H1 (cell line): ENCODE measurements at regions not wholly inside any gene's neighbourhood (a gene's known extent, or its start where the extent isn't known, plus 50 kb on each side); places are given as distances from the start of the nearest gene placed in this dataset.
"Not testable (repeated sequence)": the region's sequence is repeated elsewhere in the genome, so short reads cannot be mapped to it uniquely, and the experiment has no call there.

Experiments
- JUND ChIP-seq: IDR thresholded peaks from 2 replicates; pipeline ENCODE4 v1.6.1; 2011; ENCODE audit warnings: mild to moderate bottlenecking, improper control_type of control experiment, low read length
- POLR2A ChIP-seq, 2 experiments: IDR thresholded peaks; 1 replicate in 1 of 2; 2 replicates in 1 of 2; pipeline ENCODE4 v1.6.1; 2011; ENCODE audit warnings: low read depth in 2 of 2, low read length in 2 of 2, mild to moderate bottlenecking in 2 of 2; ENCODE audit errors: control extremely low read depth in 1 of 2
- SIN3A ChIP-seq, 2 experiments: IDR thresholded peaks in 1 of 2; conservative IDR thresholded peaks in 1 of 2; 2 replicates each; pipeline ENCODE4 v1.6.1; 2011 to 2012; ENCODE audit warnings: low read length in 2 of 2, improper control_type of control experiment in 1 of 2, low read depth in 1 of 2, mild to moderate bottlenecking in 1 of 2
- TAF1 ChIP-seq: IDR thresholded peaks from 2 replicates; pipeline ENCODE4 v1.6.1; 2011; ENCODE audit warnings: mild to moderate bottlenecking, low read depth, low read length
- YY1 ChIP-seq: IDR thresholded peaks from 2 replicates; pipeline ENCODE4 v1.6.1; 2011; ENCODE audit warnings: low read depth, mild to moderate bottlenecking, low read length
- ZNF274 ChIP-seq: IDR thresholded peaks from 2 replicates; pipeline ENCODE4 v1.7.0; 2012; ENCODE audit warnings: low read length, borderline replicate concordance; ENCODE audit errors: extremely low read depth
- TF ChIP-seq, protein P1 (sequence below), 3 experiments: IDR thresholded peaks; 1 replicate in 2 of 3; 2 replicates in 1 of 3; pipeline versions ENCODE4 v1.5.1 to v1.6.1; 2011; ENCODE audit warnings: low read length in 3 of 3, mild to moderate bottlenecking in 3 of 3, inconsistent platforms in 2 of 3, low read depth in 1 of 3, moderate library complexity in 1 of 3; ENCODE audit not compliant: insufficient read depth in 1 of 3; ENCODE audit errors: control extremely low read depth in 1 of 3
- TF ChIP-seq, protein P2 (sequence below): IDR thresholded peaks from 2 replicates; pipeline ENCODE4 v1.6.1; 2012; ENCODE audit warnings: low read length, inconsistent platforms

DNA sequence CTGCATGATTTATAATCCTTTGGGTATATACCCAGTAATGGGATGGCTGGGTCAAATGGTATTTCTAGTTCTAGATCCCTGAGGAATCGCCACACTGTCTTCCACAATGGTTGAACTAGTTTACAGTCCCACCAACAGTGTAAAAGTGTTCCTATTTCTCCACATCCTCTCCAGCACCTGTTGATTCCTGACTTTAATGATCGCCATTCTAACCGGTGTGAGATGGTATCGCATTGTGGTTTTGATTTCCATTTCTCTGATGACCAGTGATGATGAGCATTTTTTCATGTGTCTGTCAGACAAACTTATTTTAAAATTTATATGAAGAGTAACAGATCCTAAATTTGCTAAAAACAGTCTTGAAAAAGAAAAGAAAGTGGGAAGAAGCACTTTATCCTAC is 197.7 kb downstream of the FGFR2 start:
- TF ChIP-seq, protein P1, sequence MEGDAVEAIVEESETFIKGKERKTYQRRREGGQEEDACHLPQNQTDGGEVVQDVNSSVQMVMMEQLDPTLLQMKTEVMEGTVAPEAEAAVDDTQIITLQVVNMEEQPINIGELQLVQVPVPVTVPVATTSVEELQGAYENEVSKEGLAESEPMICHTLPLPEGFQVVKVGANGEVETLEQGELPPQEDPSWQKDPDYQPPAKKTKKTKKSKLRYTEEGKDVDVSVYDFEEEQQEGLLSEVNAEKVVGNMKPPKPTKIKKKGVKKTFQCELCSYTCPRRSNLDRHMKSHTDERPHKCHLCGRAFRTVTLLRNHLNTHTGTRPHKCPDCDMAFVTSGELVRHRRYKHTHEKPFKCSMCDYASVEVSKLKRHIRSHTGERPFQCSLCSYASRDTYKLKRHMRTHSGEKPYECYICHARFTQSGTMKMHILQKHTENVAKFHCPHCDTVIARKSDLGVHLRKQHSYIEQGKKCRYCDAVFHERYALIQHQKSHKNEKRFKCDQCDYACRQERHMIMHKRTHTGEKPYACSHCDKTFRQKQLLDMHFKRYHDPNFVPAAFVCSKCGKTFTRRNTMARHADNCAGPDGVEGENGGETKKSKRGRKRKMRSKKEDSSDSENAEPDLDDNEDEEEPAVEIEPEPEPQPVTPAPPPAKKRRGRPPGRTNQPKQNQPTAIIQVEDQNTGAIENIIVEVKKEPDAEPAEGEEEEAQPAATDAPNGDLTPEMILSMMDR (IDR thresholded peaks at IDR 0.05; ENCODE audit: control extremely low read depth in 1 of 3, insufficient read depth in 1 of 3, low read depth in 1 of 3, low read length in 3 of 3): not testable (repeated sequence)
- not testable (repeated sequence) for TF ChIP-seq POLR2A (IDR thresholded peaks at IDR 0.05; ENCODE audit: control extremely low read depth in 1 of 2, low read depth in 2 of 2, low read length in 2 of 2); TAF1; SIN3A (conservative IDR thresholded peaks at IDR 0.05 in 1 of 2, IDR thresholded peaks at IDR 0.05 in 1 of 2; ENCODE audit: low read depth in 1 of 2, low read length in 2 of 2); ZNF274; JUND; YY1
- TF ChIP-seq, protein P2, sequence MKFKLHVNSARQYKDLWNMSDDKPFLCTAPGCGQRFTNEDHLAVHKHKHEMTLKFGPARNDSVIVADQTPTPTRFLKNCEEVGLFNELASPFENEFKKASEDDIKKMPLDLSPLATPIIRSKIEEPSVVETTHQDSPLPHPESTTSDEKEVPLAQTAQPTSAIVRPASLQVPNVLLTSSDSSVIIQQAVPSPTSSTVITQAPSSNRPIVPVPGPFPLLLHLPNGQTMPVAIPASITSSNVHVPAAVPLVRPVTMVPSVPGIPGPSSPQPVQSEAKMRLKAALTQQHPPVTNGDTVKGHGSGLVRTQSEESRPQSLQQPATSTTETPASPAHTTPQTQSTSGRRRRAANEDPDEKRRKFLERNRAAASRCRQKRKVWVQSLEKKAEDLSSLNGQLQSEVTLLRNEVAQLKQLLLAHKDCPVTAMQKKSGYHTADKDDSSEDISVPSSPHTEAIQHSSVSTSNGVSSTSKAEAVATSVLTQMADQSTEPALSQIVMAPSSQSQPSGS: not testable (repeated sequence)
